B cell (primary cell): ENCODE measurements at regions not wholly inside any gene's neighbourhood (a gene's known extent, or its start where the extent isn't known, plus 50 kb on each side); places are given as distances from the start of the nearest gene placed in this dataset.

Experiments used
- EZH2 ChIP-seq: IDR thresholded peaks from 2 replicates; pipeline ENCODE4 v1.6.1; 2012; ENCODE audit warnings: borderline replicate concordance, low read depth, mild to moderate bottlenecking, moderate library complexity, low read length; ENCODE audit not compliant: insufficient read depth, poor library complexity, severe bottlenecking
- TF ChIP-seq, protein P1 (sequence below): fragments of 200-600 bp; IDR thresholded peaks from one replicate; pipeline ENCODE4 v1.8.0; 2022; ENCODE audit warnings: antibody characterized with exemption, mild to moderate bottlenecking

DNA sequence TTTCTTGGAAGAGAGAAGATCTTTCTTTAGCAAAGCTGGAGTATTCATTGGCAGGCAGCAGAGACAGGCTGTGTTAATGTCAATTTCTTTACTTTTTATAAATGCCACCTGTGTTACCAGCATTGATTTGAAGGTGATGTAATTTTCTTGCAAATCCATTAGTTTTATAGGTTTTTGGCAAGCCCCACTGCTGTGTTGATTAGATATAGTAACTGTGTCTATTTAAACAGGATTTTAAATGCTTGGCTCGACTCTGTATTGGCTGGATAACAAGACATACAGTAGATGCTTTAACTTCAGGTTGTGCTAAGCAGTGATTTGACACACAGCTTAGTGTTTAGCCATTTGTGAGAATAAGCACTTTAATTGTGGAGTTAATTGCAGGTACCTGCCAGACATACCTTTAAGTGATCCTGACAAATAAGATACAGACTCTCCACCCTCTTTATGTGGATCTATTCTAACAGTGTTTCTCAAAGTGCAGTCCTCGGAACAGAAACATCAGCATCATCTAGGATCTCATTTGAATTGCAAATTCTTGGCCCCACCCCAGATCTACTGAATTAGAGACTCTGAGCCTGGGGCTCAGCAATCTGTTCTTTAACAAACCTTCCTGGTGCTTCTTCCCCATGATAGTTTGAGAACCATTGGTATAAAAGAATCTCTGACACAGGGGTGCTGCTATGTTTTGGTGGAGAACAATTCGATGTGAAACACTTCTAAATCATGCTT, 397.5 kb downstream of the HDGFL1 start:
- TF ChIP-seq, protein P1, sequence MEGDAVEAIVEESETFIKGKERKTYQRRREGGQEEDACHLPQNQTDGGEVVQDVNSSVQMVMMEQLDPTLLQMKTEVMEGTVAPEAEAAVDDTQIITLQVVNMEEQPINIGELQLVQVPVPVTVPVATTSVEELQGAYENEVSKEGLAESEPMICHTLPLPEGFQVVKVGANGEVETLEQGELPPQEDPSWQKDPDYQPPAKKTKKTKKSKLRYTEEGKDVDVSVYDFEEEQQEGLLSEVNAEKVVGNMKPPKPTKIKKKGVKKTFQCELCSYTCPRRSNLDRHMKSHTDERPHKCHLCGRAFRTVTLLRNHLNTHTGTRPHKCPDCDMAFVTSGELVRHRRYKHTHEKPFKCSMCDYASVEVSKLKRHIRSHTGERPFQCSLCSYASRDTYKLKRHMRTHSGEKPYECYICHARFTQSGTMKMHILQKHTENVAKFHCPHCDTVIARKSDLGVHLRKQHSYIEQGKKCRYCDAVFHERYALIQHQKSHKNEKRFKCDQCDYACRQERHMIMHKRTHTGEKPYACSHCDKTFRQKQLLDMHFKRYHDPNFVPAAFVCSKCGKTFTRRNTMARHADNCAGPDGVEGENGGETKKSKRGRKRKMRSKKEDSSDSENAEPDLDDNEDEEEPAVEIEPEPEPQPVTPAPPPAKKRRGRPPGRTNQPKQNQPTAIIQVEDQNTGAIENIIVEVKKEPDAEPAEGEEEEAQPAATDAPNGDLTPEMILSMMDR, result no peak
- TF ChIP-seq EZH2, result no peak
